HepG2 (cell line): ENCODE measurements at regions not wholly inside any gene's neighbourhood (a gene's known extent, or its start where the extent isn't known, plus 50 kb on each side); places are given as distances from the start of the nearest gene placed in this dataset.

Source experiments
- ATAC-seq: fragments of 200-7000 bp; cut with Tn5 transposase; 3 replicates; pipeline ENCODE4 v1.9.1; 2020; ENCODE audit warnings: mild to moderate bottlenecking, moderate library complexity
- BruUV-seq: library from RNA; stranded (reverse); fragments of 400-500 nt; replicated peaks from 2 replicates; lab custom pipeline; 2021; lab: Mats Ljungman, UMichigan
- CTCF ChIA-PET: fragments of 300-600 bp; formaldehyde crosslinking; extraction: SDS; loops from one replicate; lab custom pipeline; 2021; ENCODE audit warnings: low total read pairs, inconsistent platforms, low intra/inter-chr PET ratio; lab: Yijun Ruan, JAX
- POLR2A ChIA-PET: fragments of 350-600 bp; sonication (Branson Sonifier 250); formaldehyde crosslinking; loops from one replicate; lab custom pipeline; 2020; ENCODE audit warnings: antibody characterized with exemption, inconsistent platforms; lab: Yijun Ruan, JAX
- DNase-seq: peaks from one replicate; pipeline ENCODE4 v3.0.0-alpha.2; 2015; ENCODE audit warnings: low spot score
- FAIRE-seq: peaks from 3 replicates; lab custom pipeline; 2011; peaks lifted over from hg19 to GRCh38; lab: Jason Lieb, UNC
- H2AFZ ChIP-seq: one replicate; pipeline ENCODE4 v1.6.1; 2011; ENCODE audit warnings: low read length, inconsistent platforms
- H3K27ac ChIP-seq: fragments of 300-600 bp; 3 replicates; pipeline ENCODE4 v1.8.0; 2011; ENCODE audit warnings: mixed run types, mild to moderate bottlenecking, mixed read lengths, low read length, inconsistent platforms; ENCODE audit not compliant: insufficient read depth; ENCODE audit errors: extremely low read length
- H3K27me3 ChIP-seq, 2 experiments: fragments of 200-600 bp in 1 of 2; 2 replicates in 1 of 2; 3 replicates in 1 of 2; pipeline versions ENCODE4 v1.6.0 to v1.8.0; 2011; ENCODE audit warnings: low read length in 2 of 2, mild to moderate bottlenecking in 2 of 2, moderate library complexity in 2 of 2, inconsistent platforms in 1 of 2; ENCODE audit not compliant: insufficient read depth in 2 of 2, control insufficient read depth in 1 of 2
- H3K36me3 ChIP-seq, 2 experiments: fragments of 200-600 bp in 1 of 2; replicated peaks in 1 of 2; 2 replicates in 1 of 2; 3 replicates in 1 of 2; pipeline versions ENCODE4 v1.5.1 to v1.8.0; 2011; ENCODE audit warnings: low read length in 2 of 2, inconsistent platforms in 1 of 2; ENCODE audit not compliant: insufficient read depth in 2 of 2, control insufficient read depth in 1 of 2
- H3K4me1 ChIP-seq: 2 replicates; pipeline ENCODE4 v1.5.1; 2012; ENCODE audit warnings: low read length, inconsistent platforms; ENCODE audit not compliant: insufficient read depth
- H3K4me2 ChIP-seq: 2 replicates; pipeline ENCODE4 v1.6.0; 2011; ENCODE audit warnings: low read depth, low read length, inconsistent platforms
- H3K4me3 ChIP-seq, 3 experiments: fragments of 200-600 bp in 1 of 3; sonication (generic), shearing (Covaris generic) in 1 of 3; replicated peaks in 1 of 3; 2 replicates each; pipeline ENCODE4 v1.5.1; 2011 to 2016; ENCODE audit warnings: low read length in 3 of 3, inconsistent platforms in 2 of 3, low read depth in 2 of 3, mild to moderate bottlenecking in 2 of 3, control low read depth in 1 of 3, mixed read lengths in 1 of 3; ENCODE audit not compliant: insufficient read depth in 1 of 3
- H3K79me2 ChIP-seq: one replicate; pipeline ENCODE4 v1.6.1; 2011; ENCODE audit warnings: low read length, inconsistent platforms; ENCODE audit not compliant: insufficient read depth
- H3K9ac ChIP-seq: 2 replicates; pipeline ENCODE4 v1.6.0; 2011; ENCODE audit warnings: mild to moderate bottlenecking, low read depth, low read length, inconsistent platforms; ENCODE audit not compliant: insufficient read depth
- H3K9me3 ChIP-seq: 2 replicates; pipeline ENCODE4 v1.5.1; 2012; ENCODE audit warnings: mild to moderate bottlenecking, low read length
- H4K20me1 ChIP-seq: 2 replicates; pipeline ENCODE4 v1.6.0; 2011; ENCODE audit warnings: inconsistent platforms, mild to moderate bottlenecking, low read length, moderate library complexity; ENCODE audit not compliant: insufficient read depth
- ATF6 ChIP-seq: sonication (generic); formaldehyde crosslinking; conservative IDR thresholded peaks from 2 replicates; pipeline ENCODE4 v1.4.0; 2020; ENCODE audit warnings: missing genetic modification reagents
- ATM ChIP-seq: fragments of 450-650 bp; IDR thresholded peaks from 2 replicates; pipeline ENCODE4 v1.7.1; 2017; ENCODE audit warnings: mild to moderate bottlenecking, borderline replicate concordance
- KLF15 ChIP-seq: sonication (generic); formaldehyde crosslinking; IDR thresholded peaks from 2 replicates; pipeline ENCODE4 v1.8.1; 2023; ENCODE audit warnings: borderline replicate concordance, mild to moderate bottlenecking, inconsistent platforms, missing genetic modification reagents, mixed read lengths
- NFE2L1 ChIP-seq: sonication (generic); formaldehyde crosslinking; IDR thresholded peaks from 2 replicates; pipeline ENCODE4 v1.4.0; 2020; ENCODE audit warnings: missing genetic modification reagents, mild to moderate bottlenecking, borderline replicate concordance
- ONECUT2 ChIP-seq: sonication (generic); formaldehyde crosslinking; IDR thresholded peaks from 2 replicates; pipeline ENCODE4 v1.4.0; 2020; ENCODE audit warnings: missing genetic modification reagents
- ZFP62 ChIP-seq: sonication (generic); formaldehyde crosslinking; IDR thresholded peaks from 2 replicates; pipeline ENCODE4 v1.4.0; 2020; ENCODE audit warnings: missing genetic modification reagents
- ZNF577 ChIP-seq: sonication (generic); formaldehyde crosslinking; IDR thresholded peaks from 2 replicates; pipeline ENCODE4 v1.4.0; 2020; ENCODE audit warnings: mild to moderate bottlenecking, low read depth, missing genetic modification reagents, borderline replicate concordance
- ZNF652 ChIP-seq: IDR thresholded peaks from 2 replicates; pipeline ENCODE4 v1.6.1; 2016; ENCODE audit warnings: low read depth, borderline replicate concordance
- ZNF678 ChIP-seq: sonication (generic); formaldehyde crosslinking; IDR thresholded peaks from 2 replicates; pipeline ENCODE4 v1.4.0; 2020; ENCODE audit warnings: mild to moderate bottlenecking, missing genetic modification reagents
- WGBS: methylation state at CpG from one replicate; pipeline ENCODE4 v1.1.6; 2017; ENCODE audit warnings: low lambda C conversion rate; 5-methylcytosine and 5-hydroxymethylcytosine counted together
- in situ Hi-C: cut with HindIII; loops from 2 replicates; pipeline ENCODE4 v1.10.0; 2017; ENCODE audit warnings: low pct_unique_long_range_greater_than_20kb; ENCODE audit not compliant: extremely low pct_ligation_motif_present
- intact Hi-C: fragments of 100-400 bp; cut with micrococcal nuclease; formaldehyde crosslinking; loops from one replicate; pipeline ENCODE4 v1.10.0; 2022; ENCODE audit not compliant: unreplicated experiment
- TF ChIP-seq, protein P1 (sequence below): sonication (generic); formaldehyde crosslinking; IDR thresholded peaks from 2 replicates; pipeline ENCODE4 v1.4.0; 2020; ENCODE audit warnings: mild to moderate bottlenecking, missing genetic modification reagents, borderline replicate concordance
- TF ChIP-seq, protein P2 (sequence below): sonication (generic); formaldehyde crosslinking; IDR thresholded peaks from 2 replicates; pipeline ENCODE4 v1.8.0; 2022; ENCODE audit warnings: mild to moderate bottlenecking, missing genetic modification reagents, moderate library complexity
- TF ChIP-seq, protein P3 (sequence below): sonication (generic); formaldehyde crosslinking; IDR thresholded peaks from 2 replicates; pipeline ENCODE4 v1.9.0; 2021; ENCODE audit warnings: missing genetic modification reagents, mild to moderate bottlenecking, borderline replicate concordance

- TF ChIP-seq KLF15 (CRISPR knock-in tag): no peak
Observed at GRCh38 chr3:74516019-74516418, 98.4 kb downstream of the CNTN3 start (continued).

DNA sequence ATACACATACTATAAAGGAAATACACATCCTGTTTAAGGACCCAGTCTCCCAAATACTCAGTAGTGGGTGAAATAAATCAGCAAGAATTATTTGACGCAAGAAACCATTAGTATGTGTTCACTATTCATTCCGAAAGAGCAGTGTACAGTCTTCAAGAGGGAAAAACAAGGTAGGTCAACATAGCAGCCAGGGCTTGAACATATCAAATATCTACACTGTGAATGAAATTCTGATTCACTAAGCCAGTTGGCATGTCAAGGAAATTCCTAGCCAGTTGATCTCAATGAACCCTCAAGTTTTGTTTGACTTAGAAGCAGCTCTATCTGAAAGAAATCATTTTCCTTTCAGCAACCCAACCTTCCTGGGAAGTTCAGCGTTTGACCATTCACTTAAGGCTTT, 99.0 kb downstream of the CNTN3 start:
- H3K4me1 ChIP-seq: no peaks in the 10 kb centered on the region
- BruUV-seq: no TSS peak
- 4% methylated on average over 3 of the region's 3 CpGs for WGBS
- TF ChIP-seq ATF6 (no peak), NFE2L1 (CRISPR knock-in tag) (no peak), ONECUT2 (no peak), ZFP62 (CRISPR knock-in tag) (no peak), ZNF652 (CRISPR knock-in tag) (no peak), ZNF577 (CRISPR knock-in tag) (no peak), ATM (no peak), ZNF678 (CRISPR knock-in tag) (no peak)
- TF ChIP-seq, protein P1, sequence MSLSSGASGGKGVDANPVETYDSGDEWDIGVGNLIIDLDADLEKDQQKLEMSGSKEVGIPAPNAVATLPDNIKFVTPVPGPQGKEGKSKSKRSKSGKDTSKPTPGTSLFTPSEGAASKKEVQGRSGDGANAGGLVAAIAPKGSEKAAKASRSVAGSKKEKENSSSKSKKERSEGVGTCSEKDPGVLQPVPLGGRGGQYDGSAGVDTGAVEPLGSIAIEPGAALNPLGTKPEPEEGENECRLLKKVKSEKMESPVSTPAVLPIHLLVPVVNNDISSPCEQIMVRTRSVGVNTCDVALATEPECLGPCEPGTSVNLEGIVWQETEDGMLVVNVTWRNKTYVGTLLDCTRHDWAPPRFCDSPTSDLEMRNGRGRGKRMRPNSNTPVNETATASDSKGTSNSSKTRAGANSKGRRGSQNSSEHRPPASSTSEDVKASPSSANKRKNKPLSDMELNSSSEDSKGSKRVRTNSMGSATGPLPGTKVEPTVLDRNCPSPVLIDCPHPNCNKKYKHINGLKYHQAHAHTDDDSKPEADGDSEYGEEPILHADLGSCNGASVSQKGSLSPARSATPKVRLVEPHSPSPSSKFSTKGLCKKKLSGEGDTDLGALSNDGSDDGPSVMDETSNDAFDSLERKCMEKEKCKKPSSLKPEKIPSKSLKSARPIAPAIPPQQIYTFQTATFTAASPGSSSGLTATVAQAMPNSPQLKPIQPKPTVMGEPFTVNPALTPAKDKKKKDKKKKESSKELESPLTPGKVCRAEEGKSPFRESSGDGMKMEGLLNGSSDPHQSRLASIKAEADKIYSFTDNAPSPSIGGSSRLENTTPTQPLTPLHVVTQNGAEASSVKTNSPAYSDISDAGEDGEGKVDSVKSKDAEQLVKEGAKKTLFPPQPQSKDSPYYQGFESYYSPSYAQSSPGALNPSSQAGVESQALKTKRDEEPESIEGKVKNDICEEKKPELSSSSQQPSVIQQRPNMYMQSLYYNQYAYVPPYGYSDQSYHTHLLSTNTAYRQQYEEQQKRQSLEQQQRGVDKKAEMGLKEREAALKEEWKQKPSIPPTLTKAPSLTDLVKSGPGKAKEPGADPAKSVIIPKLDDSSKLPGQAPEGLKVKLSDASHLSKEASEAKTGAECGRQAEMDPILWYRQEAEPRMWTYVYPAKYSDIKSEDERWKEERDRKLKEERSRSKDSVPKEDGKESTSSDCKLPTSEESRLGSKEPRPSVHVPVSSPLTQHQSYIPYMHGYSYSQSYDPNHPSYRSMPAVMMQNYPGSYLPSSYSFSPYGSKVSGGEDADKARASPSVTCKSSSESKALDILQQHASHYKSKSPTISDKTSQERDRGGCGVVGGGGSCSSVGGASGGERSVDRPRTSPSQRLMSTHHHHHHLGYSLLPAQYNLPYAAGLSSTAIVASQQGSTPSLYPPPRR (CRISPR knock-in tag): no peak
- TF ChIP-seq, protein P2, sequence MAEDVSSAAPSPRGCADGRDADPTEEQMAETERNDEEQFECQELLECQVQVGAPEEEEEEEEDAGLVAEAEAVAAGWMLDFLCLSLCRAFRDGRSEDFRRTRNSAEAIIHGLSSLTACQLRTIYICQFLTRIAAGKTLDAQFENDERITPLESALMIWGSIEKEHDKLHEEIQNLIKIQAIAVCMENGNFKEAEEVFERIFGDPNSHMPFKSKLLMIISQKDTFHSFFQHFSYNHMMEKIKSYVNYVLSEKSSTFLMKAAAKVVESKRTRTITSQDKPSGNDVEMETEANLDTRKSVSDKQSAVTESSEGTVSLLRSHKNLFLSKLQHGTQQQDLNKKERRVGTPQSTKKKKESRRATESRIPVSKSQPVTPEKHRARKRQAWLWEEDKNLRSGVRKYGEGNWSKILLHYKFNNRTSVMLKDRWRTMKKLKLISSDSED: no peak
- TF ChIP-seq, protein P3, sequence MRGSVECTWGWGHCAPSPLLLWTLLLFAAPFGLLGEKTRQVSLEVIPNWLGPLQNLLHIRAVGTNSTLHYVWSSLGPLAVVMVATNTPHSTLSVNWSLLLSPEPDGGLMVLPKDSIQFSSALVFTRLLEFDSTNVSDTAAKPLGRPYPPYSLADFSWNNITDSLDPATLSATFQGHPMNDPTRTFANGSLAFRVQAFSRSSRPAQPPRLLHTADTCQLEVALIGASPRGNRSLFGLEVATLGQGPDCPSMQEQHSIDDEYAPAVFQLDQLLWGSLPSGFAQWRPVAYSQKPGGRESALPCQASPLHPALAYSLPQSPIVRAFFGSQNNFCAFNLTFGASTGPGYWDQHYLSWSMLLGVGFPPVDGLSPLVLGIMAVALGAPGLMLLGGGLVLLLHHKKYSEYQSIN (CRISPR knock-in tag): no peak
- no peak overlapping the region for H3K27ac ChIP-seq
- FAIRE-seq (no peak), DNase-seq (no peak), ATAC-seq (no peak)
- intact Hi-C loops: no loop called here
- CTCF ChIA-PET: no interaction called here
- in situ Hi-C loops: no loop called here
- no peaks in the 10 kb centered on the region for H3K36me3 ChIP-seq
- no peaks in the 10 kb centered on the region; the same call in 1 of the 2 replicates for H3K9me3 ChIP-seq
- no peaks in the 10 kb centered on the region for H3K27me3 ChIP-seq
- no peaks in the 10 kb centered on the region for H4K20me1 ChIP-seq
- no peak overlapping the region for H3K4me2 ChIP-seq
- H2AFZ ChIP-seq: no peak overlapping the region
- no peak overlapping the region for H3K4me3 ChIP-seq
- POLR2A ChIA-PET: no interaction called here
- H3K9ac ChIP-seq: no peak overlapping the region
- no peaks in the 10 kb centered on the region for H3K79me2 ChIP-seq
